ENCODE measurements at regions not wholly inside any gene's neighbourhood (a gene's known extent, or its start where the extent isn't known, plus 50 kb on each side); places are given as distances from the start of the nearest gene placed in this dataset.

DNA sequence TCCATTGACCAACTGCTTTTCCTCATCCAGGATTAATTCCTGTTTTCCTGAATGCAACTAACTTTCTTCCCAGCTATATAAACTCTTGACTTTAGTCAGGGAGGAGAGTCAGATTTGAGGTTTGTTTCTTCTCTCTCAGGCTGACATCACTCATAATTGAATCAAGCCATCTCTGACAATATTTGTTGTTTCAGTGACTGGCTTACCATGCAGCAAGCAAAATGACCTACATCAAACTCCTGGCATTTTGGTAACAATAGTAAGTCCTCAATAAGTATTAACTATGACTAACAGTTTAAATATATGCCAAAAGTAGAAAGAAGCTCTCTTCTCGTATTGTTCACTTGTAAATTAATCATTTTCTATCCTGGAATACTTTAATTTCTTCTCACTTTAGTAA, 625.7 kb upstream of the KCND2 start:
- TF ChIP-seq, protein P1, sequence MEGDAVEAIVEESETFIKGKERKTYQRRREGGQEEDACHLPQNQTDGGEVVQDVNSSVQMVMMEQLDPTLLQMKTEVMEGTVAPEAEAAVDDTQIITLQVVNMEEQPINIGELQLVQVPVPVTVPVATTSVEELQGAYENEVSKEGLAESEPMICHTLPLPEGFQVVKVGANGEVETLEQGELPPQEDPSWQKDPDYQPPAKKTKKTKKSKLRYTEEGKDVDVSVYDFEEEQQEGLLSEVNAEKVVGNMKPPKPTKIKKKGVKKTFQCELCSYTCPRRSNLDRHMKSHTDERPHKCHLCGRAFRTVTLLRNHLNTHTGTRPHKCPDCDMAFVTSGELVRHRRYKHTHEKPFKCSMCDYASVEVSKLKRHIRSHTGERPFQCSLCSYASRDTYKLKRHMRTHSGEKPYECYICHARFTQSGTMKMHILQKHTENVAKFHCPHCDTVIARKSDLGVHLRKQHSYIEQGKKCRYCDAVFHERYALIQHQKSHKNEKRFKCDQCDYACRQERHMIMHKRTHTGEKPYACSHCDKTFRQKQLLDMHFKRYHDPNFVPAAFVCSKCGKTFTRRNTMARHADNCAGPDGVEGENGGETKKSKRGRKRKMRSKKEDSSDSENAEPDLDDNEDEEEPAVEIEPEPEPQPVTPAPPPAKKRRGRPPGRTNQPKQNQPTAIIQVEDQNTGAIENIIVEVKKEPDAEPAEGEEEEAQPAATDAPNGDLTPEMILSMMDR (IDR thresholded peaks at IDR 0.05) = no peak
- TF ChIP-seq POLR2AphosphoS5 (IDR thresholded peaks at IDR 0.05) = no peak
- no peak for TF ChIP-seq POLR2A (IDR thresholded peaks at IDR 0.05)

All from breast epithelium (tissue), 3 donors.